ENCODE measurements at regions not wholly inside any gene's neighbourhood (a gene's known extent, or its start where the extent isn't known, plus 50 kb on each side); places are given as distances from the start of the nearest gene placed in this dataset.

DNA sequence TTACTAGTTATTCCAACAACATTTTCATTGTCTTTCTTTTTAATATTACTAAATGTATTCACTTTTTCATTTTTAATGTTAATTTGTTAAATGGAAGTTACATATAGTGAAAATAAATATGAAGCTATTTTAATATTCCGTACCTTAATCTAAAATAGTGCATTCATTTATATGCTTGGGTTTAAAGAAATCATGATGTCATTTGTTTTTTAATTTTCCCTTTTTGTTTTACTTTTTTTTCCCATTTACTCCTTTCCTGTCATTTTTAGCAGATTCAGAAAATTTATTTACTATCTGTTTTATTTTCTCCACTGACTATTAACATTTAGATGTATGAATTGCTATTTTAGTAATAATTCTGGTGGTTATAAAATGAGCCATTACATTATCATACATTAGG, 183.0 kb upstream of the CDH9 start:
- intact Hi-C loops (cut with DNase I) = no loop called here
- no peaks in the 10 kb centered on the region for H3K4me1 ChIP-seq (ENCODE audit: insufficient read depth)
- WGBS, 3 donors = 87 to 96% (median 93%) methylated on average over 1 of the region's 1 CpG
- no peak for DNase-seq
- no peaks in the 10 kb centered on the region for H3K9me3 ChIP-seq
- no peaks in the 10 kb centered on the region for H3K36me3 ChIP-seq
- no peak for TF ChIP-seq EP300 (IDR thresholded peaks at IDR 0.05)
- TF ChIP-seq, protein P1, sequence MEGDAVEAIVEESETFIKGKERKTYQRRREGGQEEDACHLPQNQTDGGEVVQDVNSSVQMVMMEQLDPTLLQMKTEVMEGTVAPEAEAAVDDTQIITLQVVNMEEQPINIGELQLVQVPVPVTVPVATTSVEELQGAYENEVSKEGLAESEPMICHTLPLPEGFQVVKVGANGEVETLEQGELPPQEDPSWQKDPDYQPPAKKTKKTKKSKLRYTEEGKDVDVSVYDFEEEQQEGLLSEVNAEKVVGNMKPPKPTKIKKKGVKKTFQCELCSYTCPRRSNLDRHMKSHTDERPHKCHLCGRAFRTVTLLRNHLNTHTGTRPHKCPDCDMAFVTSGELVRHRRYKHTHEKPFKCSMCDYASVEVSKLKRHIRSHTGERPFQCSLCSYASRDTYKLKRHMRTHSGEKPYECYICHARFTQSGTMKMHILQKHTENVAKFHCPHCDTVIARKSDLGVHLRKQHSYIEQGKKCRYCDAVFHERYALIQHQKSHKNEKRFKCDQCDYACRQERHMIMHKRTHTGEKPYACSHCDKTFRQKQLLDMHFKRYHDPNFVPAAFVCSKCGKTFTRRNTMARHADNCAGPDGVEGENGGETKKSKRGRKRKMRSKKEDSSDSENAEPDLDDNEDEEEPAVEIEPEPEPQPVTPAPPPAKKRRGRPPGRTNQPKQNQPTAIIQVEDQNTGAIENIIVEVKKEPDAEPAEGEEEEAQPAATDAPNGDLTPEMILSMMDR (IDR thresholded peaks at IDR 0.05) = no peak
- no peak for TF ChIP-seq POLR2A (IDR thresholded peaks at IDR 0.05)
- no peaks in the 10 kb centered on the region for H3K27me3 ChIP-seq
- H3K27ac ChIP-seq = no peak overlapping the region
- H3K4me3 ChIP-seq = no peak overlapping the region

DNA sequence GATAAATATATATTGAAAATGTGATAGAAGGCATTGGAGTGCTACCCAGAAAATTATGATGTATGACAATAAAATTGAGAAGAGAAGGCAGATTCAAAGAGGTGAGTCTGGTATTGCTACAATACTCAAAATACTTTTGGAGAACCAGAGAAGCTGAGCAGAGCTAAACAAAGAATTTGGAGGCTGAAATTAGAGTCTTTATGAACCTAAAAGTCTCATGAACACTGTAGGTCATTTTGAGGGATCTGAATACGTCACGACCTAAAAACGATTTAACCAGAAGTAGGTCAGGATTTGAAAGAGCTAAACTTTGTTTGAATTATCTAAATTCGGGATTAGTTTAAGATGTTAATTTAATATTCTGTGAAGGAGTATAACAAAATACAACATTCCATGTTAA, 182.4 kb upstream of the CDH9 start:
- intact Hi-C loops (cut with DNase I) = no loop called here
- 84 to 92% (median 90%) methylated on average over 4 of the region's 4 CpGs for WGBS, 3 donors
- DNase-seq = no peak
- no peaks in the 10 kb centered on the region for H3K9me3 ChIP-seq
- H3K4me3 ChIP-seq = no peak overlapping the region
- no peaks in the 10 kb centered on the region for H3K36me3 ChIP-seq
- H3K27me3 ChIP-seq = no peaks in the 10 kb centered on the region
- H3K27ac ChIP-seq = no peak overlapping the region
- TF ChIP-seq, protein P1 (IDR thresholded peaks at IDR 0.05) = no peak
- TF ChIP-seq EP300 (IDR thresholded peaks at IDR 0.05) = no peak
- TF ChIP-seq POLR2A (IDR thresholded peaks at IDR 0.05) = no peak
- no peaks in the 10 kb centered on the region for H3K4me1 ChIP-seq (ENCODE audit: insufficient read depth)

- WGBS, 3 donors = 90 to 94% (median 92%) methylated on average over 7 of the region's 7 CpGs
- Histone ChIP-seq H3K4me3 (no peak overlapping the region), H3K27ac (no peak overlapping the region), H3K9me3 (no peaks in the 10 kb centered on the region), H3K4me1 (ENCODE audit: insufficient read depth) (no peaks in the 10 kb centered on the region), H3K27me3 (no peaks in the 10 kb centered on the region), H3K36me3 (no peaks in the 10 kb centered on the region)
- no peak for DNase-seq
- TF ChIP-seq EP300 (IDR thresholded peaks at IDR 0.05) (no peak), POLR2A (IDR thresholded peaks at IDR 0.05) (no peak)
- TF ChIP-seq, protein P1 (IDR thresholded peaks at IDR 0.05) = no peak
- intact Hi-C loops (cut with DNase I) = no loop called here
Observed at GRCh38 chr5:27217977-27218376, 179.6 kb upstream of the CDH9 start.

DNA sequence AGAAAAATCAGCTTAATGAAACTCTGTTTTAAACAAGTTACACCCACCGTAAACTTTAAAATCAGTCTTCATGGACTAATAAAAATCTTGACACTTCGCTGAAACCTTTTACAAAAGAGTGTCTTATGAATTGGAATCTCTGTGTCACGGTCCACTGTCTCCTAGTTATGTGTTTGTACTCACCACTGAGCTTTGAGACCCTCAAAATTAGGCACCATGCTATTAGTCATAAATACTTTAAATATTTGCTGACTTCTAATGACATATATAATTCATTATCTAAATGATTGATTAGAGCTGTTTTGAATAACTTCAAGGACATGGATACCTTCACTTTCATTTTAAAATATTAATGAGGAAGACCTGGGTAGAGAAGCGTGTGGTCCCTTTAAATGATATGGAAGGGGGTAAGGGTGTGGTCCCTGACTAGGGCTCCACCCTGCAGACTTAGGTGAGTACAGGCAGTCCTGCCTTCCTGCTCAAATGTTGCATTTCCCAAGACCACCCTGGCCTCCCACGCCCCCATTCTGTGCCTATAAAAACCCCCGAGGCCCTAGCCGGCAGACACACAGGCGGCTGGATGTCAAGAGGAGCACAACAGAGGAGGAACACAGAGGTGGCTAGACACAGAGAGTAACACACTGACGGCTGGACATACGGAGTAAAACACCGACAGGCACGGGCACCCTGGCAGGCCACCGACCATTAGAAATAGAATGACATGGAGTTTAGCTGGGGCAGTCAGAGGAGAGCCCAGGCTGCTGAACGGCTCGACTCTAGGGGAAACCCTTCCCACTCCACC, 179.0 kb upstream of the CDH9 start:
- 86 to 92% (median 90%) methylated on average over 15 of the region's 15 CpGs for WGBS, 3 donors
- no peak overlapping the region for H3K27ac ChIP-seq
- H3K4me3 ChIP-seq = no peak overlapping the region
- intact Hi-C loops (cut with DNase I) = no loop called here
- no peaks in the 10 kb centered on the region for H3K36me3 ChIP-seq
- no peak for DNase-seq
- H3K4me1 ChIP-seq (ENCODE audit: insufficient read depth) = no peaks in the 10 kb centered on the region
- H3K27me3 ChIP-seq = no peaks in the 10 kb centered on the region
- no peak for TF ChIP-seq EP300 (IDR thresholded peaks at IDR 0.05)
- TF ChIP-seq, protein P1 (IDR thresholded peaks at IDR 0.05) = no peak
- no peak for TF ChIP-seq POLR2A (IDR thresholded peaks at IDR 0.05)
- H3K9me3 ChIP-seq = no peaks in the 10 kb centered on the region

All from ovary (tissue), 7 donors.